Activated naive CD8-positive, alpha-beta T cell (primary cell): ENCODE measurements at regions not wholly inside any gene's neighbourhood (a gene's known extent, or its start where the extent isn't known, plus 50 kb on each side); places are given as distances from the start of the nearest gene placed in this dataset.

Experiments used
- H3K27ac Mint-ChIP-seq: one replicate; pipeline ENCODE4 v1.8.0; 2021; ENCODE audit warnings: mixed read lengths
- H3K27me3 Mint-ChIP-seq: one replicate; pipeline ENCODE4 v1.8.0; 2021; ENCODE audit warnings: mixed read lengths
- H3K36me3 Mint-ChIP-seq: one replicate; pipeline ENCODE4 v1.8.0; 2021; ENCODE audit warnings: mixed read lengths
- H3K4me1 Mint-ChIP-seq: one replicate; pipeline ENCODE4 v1.8.0; 2021; ENCODE audit warnings: low read depth, mixed read lengths
- H3K4me3 Mint-ChIP-seq: one replicate; pipeline ENCODE4 v1.8.0; 2021; ENCODE audit warnings: mild to moderate bottlenecking, mixed read lengths
- H3K9me3 Mint-ChIP-seq: one replicate; pipeline ENCODE4 v1.8.0; 2021; ENCODE audit warnings: low read depth, mixed read lengths

- Mint-ChIP-seq H3K4me3 (no peak overlapping the region), H3K27ac (no peak overlapping the region), H3K36me3 (no peaks in the 10 kb centered on the region), H3K27me3 (no peaks in the 10 kb centered on the region), H3K4me1 (no peaks in the 10 kb centered on the region), H3K9me3 (no peaks in the 10 kb centered on the region)
These were observed 412.7 kb downstream of the CETN3 start for GRCh38 chr5:89996890-89997289.

- Mint-ChIP-seq H3K4me1 (no peaks in the 10 kb centered on the region), H3K27me3 (no peaks in the 10 kb centered on the region), H3K36me3 (no peaks in the 10 kb centered on the region), H3K27ac (no peak overlapping the region), H3K4me3 (no peak overlapping the region), H3K9me3 (no peaks in the 10 kb centered on the region)
These were observed 413.2 kb downstream of the CETN3 start for GRCh38 chr5:89996335-89996734.

DNA sequence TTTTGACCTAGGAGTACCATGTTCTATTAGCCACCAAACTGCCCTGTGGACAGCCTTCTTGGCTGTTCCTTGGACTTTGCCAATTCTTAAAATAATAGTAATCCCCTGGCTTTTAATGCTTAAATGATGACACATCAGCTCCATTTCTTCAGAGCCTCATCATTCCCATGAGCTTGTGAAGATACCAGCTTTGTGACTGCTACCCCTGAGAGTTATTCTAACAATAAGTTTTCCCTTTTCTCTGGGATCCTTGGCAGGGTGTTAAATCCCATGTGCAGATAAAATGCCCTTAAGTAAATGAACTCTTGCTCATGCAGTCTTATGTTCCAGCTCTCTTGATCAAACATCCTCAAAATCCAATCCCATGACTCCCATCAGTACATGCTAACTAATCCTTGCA lies 415.3 kb downstream of the CETN3 start:
- Mint-ChIP-seq H3K4me3 (no peak overlapping the region), H3K27me3 (no peaks in the 10 kb centered on the region), H3K36me3 (no peaks in the 10 kb centered on the region), H3K27ac (no peak overlapping the region), H3K4me1 (no peaks in the 10 kb centered on the region), H3K9me3 (no peaks in the 10 kb centered on the region)

DNA sequence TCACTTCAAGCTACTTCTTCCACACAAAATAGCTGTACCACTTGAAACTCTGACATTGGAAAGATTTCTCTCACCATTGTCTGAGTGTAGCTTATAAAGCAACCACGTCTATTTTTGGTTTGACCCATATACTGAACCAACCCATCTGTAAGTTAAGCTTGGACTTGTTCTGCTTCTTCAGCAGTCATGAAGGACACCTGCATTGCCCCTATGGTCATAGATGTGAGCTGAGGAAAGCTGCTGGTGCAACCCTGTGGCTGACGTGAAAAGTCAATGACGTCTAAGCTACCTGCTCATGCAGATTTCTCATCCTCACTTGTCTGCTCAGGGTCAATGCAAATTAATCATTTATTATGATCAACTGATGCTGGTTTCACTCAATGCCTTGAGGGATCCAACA lies 417.4 kb downstream of the CETN3 start:
- Mint-ChIP-seq H3K36me3 (no peaks in the 10 kb centered on the region), H3K27ac (no peak overlapping the region), H3K4me1 (no peaks in the 10 kb centered on the region), H3K9me3 (no peaks in the 10 kb centered on the region), H3K27me3 (no peaks in the 10 kb centered on the region), H3K4me3 (no peak overlapping the region)

DNA sequence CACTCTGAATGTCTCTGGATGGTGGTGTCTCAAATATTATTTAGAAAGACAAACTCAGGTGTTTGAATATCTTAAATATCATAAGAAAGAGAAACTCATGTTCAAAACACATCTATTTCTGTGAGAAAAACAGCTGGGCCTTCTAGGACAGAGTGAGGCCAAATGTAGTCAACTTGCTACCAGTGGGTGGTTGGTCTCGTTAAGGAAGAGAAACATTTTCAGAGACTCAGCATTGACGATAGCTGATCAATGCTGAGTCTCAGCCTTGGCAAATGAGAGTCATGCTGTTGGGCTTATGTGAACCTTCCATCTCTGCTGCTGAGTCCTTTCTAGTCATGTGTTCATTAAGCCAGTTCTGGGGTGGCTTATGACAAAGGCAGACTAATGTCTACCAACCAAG lies 418.0 kb downstream of the CETN3 start:
- Mint-ChIP-seq H3K4me1 (no peaks in the 10 kb centered on the region), H3K36me3 (no peaks in the 10 kb centered on the region), H3K27ac (no peak overlapping the region), H3K9me3 (no peaks in the 10 kb centered on the region), H3K4me3 (no peak overlapping the region), H3K27me3 (no peaks in the 10 kb centered on the region)

DNA sequence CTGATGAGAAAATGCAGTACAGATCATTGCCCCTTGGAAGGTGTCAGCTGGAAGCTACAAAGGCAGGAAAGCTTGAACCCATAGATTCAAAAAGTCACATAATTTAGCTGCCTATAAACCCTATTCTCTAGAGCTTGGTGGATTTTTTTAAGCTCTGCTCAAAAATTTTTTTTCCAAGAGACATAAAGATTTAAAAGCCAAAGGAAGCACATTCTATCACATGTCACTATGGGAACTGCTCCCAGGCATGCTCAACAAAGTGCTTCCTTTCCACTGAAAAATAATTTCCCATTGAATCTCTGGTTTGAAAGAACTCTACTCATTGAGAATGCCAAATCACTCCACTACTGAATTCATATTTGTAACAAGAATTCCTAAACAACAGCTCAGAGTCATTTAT lies 419.8 kb downstream of the CETN3 start:
- Mint-ChIP-seq H3K27ac (no peak overlapping the region), H3K9me3 (no peaks in the 10 kb centered on the region), H3K4me3 (no peak overlapping the region), H3K27me3 (no peaks in the 10 kb centered on the region), H3K4me1 (no peaks in the 10 kb centered on the region), H3K36me3 (no peaks in the 10 kb centered on the region)

DNA sequence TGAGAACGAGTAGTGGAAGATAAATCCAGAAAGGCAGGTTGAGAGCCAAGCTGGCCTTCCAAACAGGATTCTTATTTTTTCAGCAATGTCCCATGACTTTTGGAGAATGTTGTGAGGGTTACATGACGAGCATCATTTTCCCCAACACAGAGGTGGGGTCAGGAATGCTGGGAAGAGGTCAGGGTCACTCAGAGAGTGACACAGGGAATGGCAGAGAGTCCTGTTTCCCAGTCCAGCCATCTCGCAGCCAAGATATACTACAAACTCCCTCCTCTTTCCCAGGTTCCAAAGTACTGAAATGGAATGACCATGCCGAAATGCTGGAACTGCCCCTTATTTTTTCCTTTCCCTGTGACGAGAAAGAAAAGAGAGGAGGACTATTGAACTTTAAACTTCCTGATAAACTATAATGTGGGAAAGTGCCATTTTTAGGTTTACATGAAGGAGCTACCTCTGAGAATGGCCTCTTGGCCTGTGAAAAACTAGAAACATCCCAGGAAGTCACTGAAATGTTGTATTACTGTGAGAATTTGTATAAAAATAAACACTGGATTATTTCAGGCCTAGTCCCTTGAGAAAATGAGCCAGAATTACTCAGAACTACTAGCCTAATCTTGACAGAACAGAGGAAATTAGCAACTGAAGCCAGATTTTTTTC lies 420.4 kb downstream of the CETN3 start:
- Mint-ChIP-seq H3K27me3 (no peaks in the 10 kb centered on the region), H3K4me1 (no peaks in the 10 kb centered on the region), H3K9me3 (no peaks in the 10 kb centered on the region), H3K36me3 (no peaks in the 10 kb centered on the region), H3K4me3 (no peak overlapping the region), H3K27ac (no peak overlapping the region)

GRCh38 chr5:89988129-89988810 lies 421.3 kb downstream of the CETN3 start:
- no peak overlapping the region for H3K4me3 Mint-ChIP-seq
- no peaks in the 10 kb centered on the region for H3K27me3 Mint-ChIP-seq
- H3K9me3 Mint-ChIP-seq = no peaks in the 10 kb centered on the region
- H3K36me3 Mint-ChIP-seq = no peaks in the 10 kb centered on the region
- H3K27ac Mint-ChIP-seq = no peak overlapping the region
- no peaks in the 10 kb centered on the region for H3K4me1 Mint-ChIP-seq

DNA sequence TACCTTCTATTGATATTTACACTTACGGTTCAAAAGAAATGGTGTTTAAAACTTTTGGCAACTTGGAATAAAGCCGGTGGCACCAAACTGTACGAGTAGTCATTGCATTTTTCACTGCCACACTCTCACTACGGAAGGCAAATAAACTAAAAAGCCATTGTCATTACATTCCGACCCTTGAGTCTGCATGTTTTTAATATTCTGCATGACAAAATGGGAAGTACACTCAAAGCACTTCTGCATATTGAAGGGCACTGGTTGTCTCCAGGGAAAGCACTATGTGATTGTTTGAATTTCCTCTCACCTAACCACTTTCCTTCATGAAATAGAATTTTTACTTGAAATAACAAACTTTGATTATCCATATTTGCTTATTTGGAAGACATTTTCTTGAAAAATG lies 426.3 kb downstream of the CETN3 start:
- Mint-ChIP-seq H3K36me3 (no peaks in the 10 kb centered on the region), H3K27ac (no peak overlapping the region), H3K9me3 (no peaks in the 10 kb centered on the region), H3K4me1 (no peaks in the 10 kb centered on the region), H3K4me3 (no peak overlapping the region), H3K27me3 (no peaks in the 10 kb centered on the region)

GRCh38 chr5:89981878-89982773 lies 427.4 kb downstream of the CETN3 start:
- H3K36me3 Mint-ChIP-seq = no peaks in the 10 kb centered on the region
- no peak overlapping the region for H3K4me3 Mint-ChIP-seq
- no peaks in the 10 kb centered on the region for H3K4me1 Mint-ChIP-seq
- H3K9me3 Mint-ChIP-seq = no peaks in the 10 kb centered on the region
- H3K27me3 Mint-ChIP-seq = no peaks in the 10 kb centered on the region
- no peak overlapping the region for H3K27ac Mint-ChIP-seq

GRCh38 chr5:89981021-89981420 lies 428.5 kb downstream of the CETN3 start:
- Mint-ChIP-seq H3K4me1 (no peaks in the 10 kb centered on the region), H3K9me3 (no peaks in the 10 kb centered on the region), H3K27ac (no peak overlapping the region), H3K4me3 (no peak overlapping the region), H3K36me3 (no peaks in the 10 kb centered on the region), H3K27me3 (no peaks in the 10 kb centered on the region)

- H3K4me3 Mint-ChIP-seq = no peak overlapping the region
- H3K27me3 Mint-ChIP-seq = no peaks in the 10 kb centered on the region
- H3K36me3 Mint-ChIP-seq = no peaks in the 10 kb centered on the region
- no peak overlapping the region for H3K27ac Mint-ChIP-seq
- H3K9me3 Mint-ChIP-seq = no peaks in the 10 kb centered on the region
- no peaks in the 10 kb centered on the region for H3K4me1 Mint-ChIP-seq
These were observed 436.0 kb downstream of the CETN3 start for GRCh38 chr5:89973516-89973915.

GRCh38 chr5:89972901-89973300 lies 436.7 kb downstream of the CETN3 start:
- H3K27ac Mint-ChIP-seq = no peak overlapping the region
- no peaks in the 10 kb centered on the region for H3K27me3 Mint-ChIP-seq
- no peaks in the 10 kb centered on the region for H3K36me3 Mint-ChIP-seq
- H3K9me3 Mint-ChIP-seq = no peaks in the 10 kb centered on the region
- H3K4me3 Mint-ChIP-seq = no peak overlapping the region
- H3K4me1 Mint-ChIP-seq = no peaks in the 10 kb centered on the region

- H3K36me3 Mint-ChIP-seq = no peaks in the 10 kb centered on the region
These were observed 440.6 kb downstream of the CETN3 start for GRCh38 chr5:89968958-89969381.

DNA sequence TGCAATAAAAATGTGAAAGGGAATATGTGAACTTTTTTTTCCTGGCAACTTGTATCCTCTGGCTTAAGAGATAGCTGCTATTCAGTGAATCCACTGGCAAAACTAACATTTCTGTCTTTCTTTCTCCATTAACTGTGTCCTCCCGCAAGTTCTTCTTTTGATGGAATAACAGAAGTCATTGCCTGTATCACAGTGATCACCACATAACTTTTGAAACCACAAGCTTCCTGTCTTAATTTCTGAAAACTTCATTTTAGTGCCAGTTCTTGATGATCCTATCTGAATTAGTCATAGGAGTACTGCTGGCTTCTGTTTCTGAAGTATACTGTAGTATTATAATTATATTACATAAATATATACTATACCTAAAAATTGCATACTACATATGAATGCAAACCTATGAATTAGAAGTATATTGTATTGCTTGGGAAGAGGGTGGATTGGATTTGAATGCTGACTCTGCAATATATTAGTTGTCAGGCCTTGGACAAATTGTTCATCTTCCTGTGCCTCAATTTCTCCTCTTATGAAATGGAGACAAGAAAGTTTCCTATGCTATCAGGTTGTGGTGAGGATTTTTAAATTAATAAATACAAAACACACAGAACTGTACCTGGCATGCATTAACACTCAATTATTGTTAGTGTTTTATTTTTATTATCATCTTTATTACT lies 441.6 kb downstream of the CETN3 start:
- no peaks in the 10 kb centered on the region for H3K36me3 Mint-ChIP-seq
- no peak overlapping the region for H3K27ac Mint-ChIP-seq
- no peaks in the 10 kb centered on the region for H3K27me3 Mint-ChIP-seq
- no peaks in the 10 kb centered on the region for H3K4me1 Mint-ChIP-seq
- no peaks in the 10 kb centered on the region for H3K9me3 Mint-ChIP-seq
- no peak overlapping the region for H3K4me3 Mint-ChIP-seq

More at GRCh38 chr5:89968958-89969381, 440.6 kb downstream of the CETN3 start:
- Mint-ChIP-seq H3K9me3 (no peaks in the 10 kb centered on the region), H3K4me3 (no peak overlapping the region), H3K27ac (no peak overlapping the region), H3K27me3 (no peaks in the 10 kb centered on the region), H3K4me1 (no peaks in the 10 kb centered on the region)
